ENCODE measurements at regions not wholly inside any gene's neighbourhood (a gene's known extent, or its start where the extent isn't known, plus 50 kb on each side); places are given as distances from the start of the nearest gene placed in this dataset.

DNA sequence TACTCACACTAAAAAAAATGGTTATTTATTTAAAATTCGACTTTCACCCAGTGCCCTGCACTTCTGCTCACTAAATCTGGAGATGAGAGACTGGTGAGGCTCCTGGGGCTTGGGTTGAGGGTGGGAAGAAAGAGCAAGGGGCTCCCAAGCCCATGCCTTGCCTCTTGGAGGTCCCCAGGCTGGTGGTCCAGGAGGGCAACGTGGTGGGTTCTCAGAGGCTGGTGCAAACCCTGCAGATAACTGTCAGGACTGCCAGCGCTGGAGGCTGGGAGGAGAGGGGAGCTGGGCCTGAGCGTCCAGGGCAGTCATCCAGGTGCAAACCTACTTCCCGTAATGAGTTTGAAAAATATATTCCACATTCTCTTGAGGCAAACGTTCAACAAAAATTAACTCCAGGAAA is 528.3 kb downstream of the GLRX3 start:
- TF ChIP-seq, protein P1, sequence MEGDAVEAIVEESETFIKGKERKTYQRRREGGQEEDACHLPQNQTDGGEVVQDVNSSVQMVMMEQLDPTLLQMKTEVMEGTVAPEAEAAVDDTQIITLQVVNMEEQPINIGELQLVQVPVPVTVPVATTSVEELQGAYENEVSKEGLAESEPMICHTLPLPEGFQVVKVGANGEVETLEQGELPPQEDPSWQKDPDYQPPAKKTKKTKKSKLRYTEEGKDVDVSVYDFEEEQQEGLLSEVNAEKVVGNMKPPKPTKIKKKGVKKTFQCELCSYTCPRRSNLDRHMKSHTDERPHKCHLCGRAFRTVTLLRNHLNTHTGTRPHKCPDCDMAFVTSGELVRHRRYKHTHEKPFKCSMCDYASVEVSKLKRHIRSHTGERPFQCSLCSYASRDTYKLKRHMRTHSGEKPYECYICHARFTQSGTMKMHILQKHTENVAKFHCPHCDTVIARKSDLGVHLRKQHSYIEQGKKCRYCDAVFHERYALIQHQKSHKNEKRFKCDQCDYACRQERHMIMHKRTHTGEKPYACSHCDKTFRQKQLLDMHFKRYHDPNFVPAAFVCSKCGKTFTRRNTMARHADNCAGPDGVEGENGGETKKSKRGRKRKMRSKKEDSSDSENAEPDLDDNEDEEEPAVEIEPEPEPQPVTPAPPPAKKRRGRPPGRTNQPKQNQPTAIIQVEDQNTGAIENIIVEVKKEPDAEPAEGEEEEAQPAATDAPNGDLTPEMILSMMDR (IDR thresholded peaks at IDR 0.05) = no peak
- TF ChIP-seq POLR2A (IDR thresholded peaks at IDR 0.05) = no peak
